Spleen (tissue), 7 donors: ENCODE measurements at regions not wholly inside any gene's neighbourhood (a gene's known extent, or its start where the extent isn't known, plus 50 kb on each side); places are given as distances from the start of the nearest gene placed in this dataset.

Experiments
- POLR2A ChIP-seq, 3 donors: fragments of 450-650 bp; IDR thresholded peaks; one replicate each; pipeline ENCODE4 v1.5.1; 2017; ENCODE audit warnings: antibody characterized with exemption in 3 of 3, mild to moderate bottlenecking in 1 of 3
- POLR2AphosphoS5 ChIP-seq, 3 donors: sonication (generic); formaldehyde crosslinking; IDR thresholded peaks; one replicate each; pipeline ENCODE4 v1.5.1; 2017; ENCODE audit warnings: antibody characterized with exemption in 3 of 3
- TF ChIP-seq, protein P1 (sequence below), 11 experiments: fragments of 200-600 bp in 7 of 11; fragments of 450-650 bp in 4 of 11; sonication (generic) in 4 of 11; IDR thresholded peaks in 8 of 11; conservative IDR thresholded peaks in 3 of 11; 1 replicate in 7 of 11; 2 replicates in 4 of 11; pipeline versions ENCODE4 v1.4.0 to v1.8.0; 2016 to 2021; ENCODE audit warnings: antibody characterized with exemption in 11 of 11, inconsistent platforms in 4 of 11, mild to moderate bottlenecking in 1 of 11
- donor health status: DM: no; HTN: no; CAD: no; lungs with moderate emphysema.
- donor health status: DM: no; HTN: no; CAD: no.
- donor health status: DM: no; HTN: no; CAD: no.

DNA sequence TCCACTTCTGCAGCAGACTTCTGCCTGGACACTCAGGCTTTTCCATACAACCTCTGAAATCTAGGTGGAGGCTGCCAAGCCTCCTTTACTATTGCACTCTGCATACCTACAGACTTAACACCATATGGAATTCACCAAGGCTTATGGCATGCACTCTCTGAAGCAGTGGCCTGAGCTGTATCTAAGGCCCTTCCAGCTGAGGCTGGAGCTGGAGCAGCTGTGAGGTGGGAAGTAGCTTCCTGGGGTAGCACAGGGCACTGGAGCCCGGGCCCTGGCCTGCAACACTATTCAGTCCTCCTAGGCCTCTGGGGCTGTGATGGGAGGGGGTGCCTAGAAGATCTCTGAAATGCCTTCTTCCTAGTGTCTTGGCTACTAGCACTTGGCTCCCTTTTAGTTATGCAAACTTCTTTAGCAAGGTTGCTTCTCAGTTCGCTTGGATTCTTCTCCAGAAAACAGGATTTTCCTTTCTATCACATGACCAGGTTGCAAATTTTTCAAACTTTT is 186.6 kb upstream of the RORA start:
- no peak for TF ChIP-seq POLR2A (IDR thresholded peaks at IDR 0.05)
- TF ChIP-seq, protein P1, sequence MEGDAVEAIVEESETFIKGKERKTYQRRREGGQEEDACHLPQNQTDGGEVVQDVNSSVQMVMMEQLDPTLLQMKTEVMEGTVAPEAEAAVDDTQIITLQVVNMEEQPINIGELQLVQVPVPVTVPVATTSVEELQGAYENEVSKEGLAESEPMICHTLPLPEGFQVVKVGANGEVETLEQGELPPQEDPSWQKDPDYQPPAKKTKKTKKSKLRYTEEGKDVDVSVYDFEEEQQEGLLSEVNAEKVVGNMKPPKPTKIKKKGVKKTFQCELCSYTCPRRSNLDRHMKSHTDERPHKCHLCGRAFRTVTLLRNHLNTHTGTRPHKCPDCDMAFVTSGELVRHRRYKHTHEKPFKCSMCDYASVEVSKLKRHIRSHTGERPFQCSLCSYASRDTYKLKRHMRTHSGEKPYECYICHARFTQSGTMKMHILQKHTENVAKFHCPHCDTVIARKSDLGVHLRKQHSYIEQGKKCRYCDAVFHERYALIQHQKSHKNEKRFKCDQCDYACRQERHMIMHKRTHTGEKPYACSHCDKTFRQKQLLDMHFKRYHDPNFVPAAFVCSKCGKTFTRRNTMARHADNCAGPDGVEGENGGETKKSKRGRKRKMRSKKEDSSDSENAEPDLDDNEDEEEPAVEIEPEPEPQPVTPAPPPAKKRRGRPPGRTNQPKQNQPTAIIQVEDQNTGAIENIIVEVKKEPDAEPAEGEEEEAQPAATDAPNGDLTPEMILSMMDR (IDR thresholded peaks at IDR 0.05 in 8 of 11, conservative IDR thresholded peaks at IDR 0.05 in 3 of 11): no peak
- no peak for TF ChIP-seq POLR2AphosphoS5 (IDR thresholded peaks at IDR 0.05)
